HG03095 (cell line): ENCODE measurements at regions not wholly inside any gene's neighbourhood (a gene's known extent, or its start where the extent isn't known, plus 50 kb on each side); places are given as distances from the start of the nearest gene placed in this dataset.
"Not testable (repeated sequence)": the region's sequence is repeated elsewhere in the genome, so short reads cannot be mapped to it uniquely, and the experiment has no call there.

Experiments used
- ATAC-seq: cut with Tn5 transposase; IDR thresholded peaks from one replicate; pipeline ENCODE4 v1.9.1; 2021; ENCODE audit warnings: moderate library complexity; ENCODE audit not compliant: unreplicated experiment

GRCh38 chr13:52324831-52325230 is 81.1 kb downstream of the THSD1 start:
- not testable (repeated sequence) for ATAC-seq

GRCh38 chr13:52319876-52320275 is 86.1 kb downstream of the THSD1 start:
- ATAC-seq = no peak

- ATAC-seq = not testable (repeated sequence)
Measured at GRCh38 chr13:52309833-52310232, 96.1 kb downstream of the THSD1 start.

- not testable (repeated sequence) for ATAC-seq
Measured at GRCh38 chr13:52306336-52306735, 99.6 kb downstream of the THSD1 start.

GRCh38 chr13:52303098-52303497 is 102.9 kb downstream of the THSD1 start:
- not testable (repeated sequence) for ATAC-seq

GRCh38 chr13:52302688-52303087 is 103.3 kb downstream of the THSD1 start:
- not testable (repeated sequence) for ATAC-seq

GRCh38 chr13:52301810-52302400 is 104.1 kb downstream of the THSD1 start:
- ATAC-seq = not testable (repeated sequence)

- not testable (repeated sequence) for ATAC-seq
Measured at GRCh38 chr13:52298079-52298661, 107.8 kb downstream of the THSD1 start.

GRCh38 chr13:52288891-52289290 is 117.1 kb downstream of the THSD1 start:
- not testable (repeated sequence) for ATAC-seq

- not testable (repeated sequence) for ATAC-seq
Measured at GRCh38 chr13:52281387-52281786, 122.0 kb upstream of the NEK3 start.

GRCh38 chr13:52279408-52279807 is 120.0 kb upstream of the NEK3 start:
- not testable (repeated sequence) for ATAC-seq

- ATAC-seq = not testable (repeated sequence)
Measured at GRCh38 chr13:52254299-52254698, 94.9 kb upstream of the NEK3 start.

GRCh38 chr13:52240752-52241151 is 81.4 kb upstream of the NEK3 start:
- peak; percentile 73 for ATAC-seq

- ATAC-seq = peak; percentile 75
Measured at GRCh38 chr13:52235900-52236595, 76.7 kb upstream of the NEK3 start.

- ATAC-seq = peak; percentile 50
Measured at GRCh38 chr13:52234928-52235327, 75.5 kb upstream of the NEK3 start.

- ATAC-seq = not testable (repeated sequence)
Measured at GRCh38 chr13:52223063-52223462, 63.7 kb upstream of the NEK3 start.

GRCh38 chr13:52213920-52214319 is 54.5 kb upstream of the NEK3 start:
- ATAC-seq = not testable (repeated sequence)

- ATAC-seq = not testable (repeated sequence)
Measured at GRCh38 chr13:52212886-52213285, 53.5 kb upstream of the NEK3 start.

GRCh38 chr13:52211416-52211776 is 52.0 kb upstream of the NEK3 start:
- not testable (repeated sequence) for ATAC-seq

- not testable (repeated sequence) for ATAC-seq
Measured at GRCh38 chr13:52210564-52211415, 51.4 kb upstream of the NEK3 start.
